Prostate gland (tissue), 2 donors: ENCODE measurements at regions not wholly inside any gene's neighbourhood (a gene's known extent, or its start where the extent isn't known, plus 50 kb on each side); places are given as distances from the start of the nearest gene placed in this dataset.

Experiments
- DNase-seq: peaks from one replicate; pipeline ENCODE4 v3.0.0-alpha.2; 2019; ENCODE audit warnings: low spot score
- H3K27ac ChIP-seq, 2 donors: fragments of 200-600 bp; sonication (generic); 2 replicates each; pipeline ENCODE4 v1.5.1; 2017 to 2019
- H3K27me3 ChIP-seq: fragments of 200-600 bp; sonication (generic); replicated peaks from 2 replicates; pipeline ENCODE4 v1.5.1; 2019; ENCODE audit not compliant: insufficient read depth
- H3K36me3 ChIP-seq, 2 donors: fragments of 200-600 bp; sonication (generic); 1 replicate in 1 of 2; 2 replicates in 1 of 2; pipeline versions ENCODE4 v1.5.1 to v1.8.1; 2017 to 2019
- H3K4me1 ChIP-seq: fragments of 200-600 bp; sonication (generic); replicated peaks from 2 replicates; pipeline ENCODE4 v1.5.1; 2019
- H3K4me3 ChIP-seq, 2 donors: fragments of 200-600 bp; sonication (generic); 2 replicates each; pipeline ENCODE4 v1.5.1; 2017 to 2019
- H3K9me3 ChIP-seq: fragments of 200-600 bp; sonication (generic); 2 replicates; pipeline ENCODE4 v1.5.1; 2017
- POLR2A ChIP-seq: fragments of 450-650 bp; IDR thresholded peaks from one replicate; pipeline ENCODE4 v1.6.1; 2016; ENCODE audit warnings: antibody characterized with exemption, mild to moderate bottlenecking
- POLR2AphosphoS5 ChIP-seq: sonication (generic); formaldehyde crosslinking; IDR thresholded peaks from one replicate; pipeline ENCODE4 v1.6.1; 2017; ENCODE audit warnings: antibody characterized with exemption
- WGBS: methylation state at CpG from one replicate; pipeline ENCODE4 v1.1.5; 2018; 5-methylcytosine and 5-hydroxymethylcytosine counted together
- intact Hi-C: fragments of 100-400 bp; cut with DNase I; formaldehyde crosslinking; loops from one replicate; pipeline ENCODE4 v1.14.2; 2022
- TF ChIP-seq, protein P1 (sequence below), 4 experiments: fragments of 200-600 bp in 2 of 4; fragments of 450-650 bp in 2 of 4; sonication (generic) in 2 of 4; IDR thresholded peaks; 1 replicate in 3 of 4; 2 replicates in 1 of 4; pipeline ENCODE4 v1.5.1; 2016 to 2019; ENCODE audit warnings: antibody characterized with exemption in 4 of 4, mild to moderate bottlenecking in 2 of 4, moderate library complexity in 2 of 4

DNA sequence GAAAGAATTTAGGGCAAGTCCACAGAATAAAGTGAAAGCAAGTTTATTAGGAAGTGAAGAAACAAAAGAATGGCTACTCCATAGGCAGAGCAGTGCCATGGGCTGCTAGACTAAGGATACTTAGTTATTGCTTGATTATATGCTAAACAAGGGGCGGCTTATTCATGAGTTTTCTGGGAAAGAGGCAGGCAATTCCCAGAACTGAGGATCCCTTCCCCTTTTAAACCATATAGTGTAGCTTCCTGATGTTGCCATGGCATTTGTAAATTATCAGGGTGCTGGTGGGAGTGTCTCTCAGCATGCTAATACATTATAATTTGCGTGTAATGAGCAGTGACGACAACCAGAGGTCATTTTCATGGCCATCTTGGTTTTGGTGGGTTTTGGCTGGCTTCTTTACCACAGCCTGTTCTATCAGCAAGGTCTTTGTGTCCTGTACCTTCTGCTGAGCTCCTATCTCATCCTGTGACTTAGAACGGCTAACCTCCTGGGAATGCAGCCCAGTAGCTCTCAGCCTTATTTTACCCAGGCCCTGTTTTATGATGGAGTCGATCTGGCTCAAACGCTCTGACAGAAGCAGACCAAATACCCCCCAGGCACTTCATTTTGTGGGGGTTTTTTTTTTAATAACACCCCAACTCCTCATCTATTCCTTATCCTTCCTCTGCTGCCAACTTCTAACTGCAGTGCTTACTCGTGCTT lies 103.0 kb upstream of the RARB start:
- intact Hi-C loops = no loop called here
- H3K36me3 ChIP-seq = no peaks in the 10 kb centered on the region
- WGBS = 86% methylated on average over 7 of the region's 7 CpGs
- H3K4me1 ChIP-seq = no peaks in the 10 kb centered on the region
- no peak overlapping the region for H3K27ac ChIP-seq
- H3K9me3 ChIP-seq = no peaks in the 10 kb centered on the region
- no peak for DNase-seq
- H3K4me3 ChIP-seq = no peak overlapping the region
- no peaks in the 10 kb centered on the region for H3K27me3 ChIP-seq
- TF ChIP-seq POLR2A = no peak
- TF ChIP-seq POLR2AphosphoS5 = no peak
- TF ChIP-seq, protein P1, sequence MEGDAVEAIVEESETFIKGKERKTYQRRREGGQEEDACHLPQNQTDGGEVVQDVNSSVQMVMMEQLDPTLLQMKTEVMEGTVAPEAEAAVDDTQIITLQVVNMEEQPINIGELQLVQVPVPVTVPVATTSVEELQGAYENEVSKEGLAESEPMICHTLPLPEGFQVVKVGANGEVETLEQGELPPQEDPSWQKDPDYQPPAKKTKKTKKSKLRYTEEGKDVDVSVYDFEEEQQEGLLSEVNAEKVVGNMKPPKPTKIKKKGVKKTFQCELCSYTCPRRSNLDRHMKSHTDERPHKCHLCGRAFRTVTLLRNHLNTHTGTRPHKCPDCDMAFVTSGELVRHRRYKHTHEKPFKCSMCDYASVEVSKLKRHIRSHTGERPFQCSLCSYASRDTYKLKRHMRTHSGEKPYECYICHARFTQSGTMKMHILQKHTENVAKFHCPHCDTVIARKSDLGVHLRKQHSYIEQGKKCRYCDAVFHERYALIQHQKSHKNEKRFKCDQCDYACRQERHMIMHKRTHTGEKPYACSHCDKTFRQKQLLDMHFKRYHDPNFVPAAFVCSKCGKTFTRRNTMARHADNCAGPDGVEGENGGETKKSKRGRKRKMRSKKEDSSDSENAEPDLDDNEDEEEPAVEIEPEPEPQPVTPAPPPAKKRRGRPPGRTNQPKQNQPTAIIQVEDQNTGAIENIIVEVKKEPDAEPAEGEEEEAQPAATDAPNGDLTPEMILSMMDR (IDR thresholded peaks at IDR 0.05) = no peak

DNA sequence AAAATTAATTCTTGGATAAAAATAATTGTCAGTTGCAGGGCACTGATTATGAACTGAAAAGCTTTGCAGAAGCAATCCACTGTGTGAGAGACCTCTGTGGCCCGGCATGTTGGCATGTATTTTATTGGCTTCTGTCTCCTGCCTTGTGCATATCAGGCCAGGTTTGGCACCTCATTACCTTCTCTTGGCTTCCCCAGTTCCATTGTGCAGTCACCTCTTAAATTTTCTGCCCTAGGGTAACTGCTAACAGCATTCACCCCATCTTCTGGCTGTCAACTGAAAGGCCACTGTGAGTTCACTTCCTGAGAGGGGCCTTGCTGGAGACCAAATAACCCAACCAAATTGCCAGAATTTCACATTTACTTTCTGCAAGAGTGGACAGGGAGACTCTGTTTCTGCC lies 92.7 kb upstream of the RARB start:
- Histone ChIP-seq H3K27me3 (no peaks in the 10 kb centered on the region), H3K4me1 (no peaks in the 10 kb centered on the region), H3K36me3 (no peaks in the 10 kb centered on the region), H3K9me3 (no peaks in the 10 kb centered on the region), H3K4me3 (no peak overlapping the region), H3K27ac (no peak overlapping the region)
- no peak for TF ChIP-seq POLR2A
- TF ChIP-seq, protein P1 (IDR thresholded peaks at IDR 0.05) = no peak
- TF ChIP-seq POLR2AphosphoS5 = no peak
- DNase-seq = no peak
- intact Hi-C loops = no loop called here
- 33% methylated on average over 1 of the region's 1 CpG for whole genome bisulfite sequencing

GRCh38 chr3:25338158-25338725 lies 89.8 kb upstream of the RARB start:
- H3K36me3 ChIP-seq = no peaks in the 10 kb centered on the region
- TF ChIP-seq POLR2AphosphoS5 (no peak), POLR2A (no peak)
- TF ChIP-seq, protein P1 (IDR thresholded peaks at IDR 0.05) = no peak
- 31% methylated on average over 1 of the region's 1 CpG for WGBS
- H3K4me3 ChIP-seq = no peak overlapping the region
- DNase-seq = no peak
- intact Hi-C loops = no loop called here
- no peaks in the 10 kb centered on the region for H3K27me3 ChIP-seq
- H3K4me1 ChIP-seq = no peaks in the 10 kb centered on the region
- H3K27ac ChIP-seq = no peak overlapping the region
- no peaks in the 10 kb centered on the region for H3K9me3 ChIP-seq

GRCh38 chr3:25339225-25339624 lies 88.8 kb upstream of the RARB start:
- Histone ChIP-seq H3K36me3 (no peaks in the 10 kb centered on the region), H3K4me1 (no peaks in the 10 kb centered on the region), H3K27me3 (no peaks in the 10 kb centered on the region), H3K27ac (no peak overlapping the region), H3K9me3 (no peaks in the 10 kb centered on the region), H3K4me3 (no peak overlapping the region)
- no peak for DNase-seq
- intact Hi-C loops = no loop called here
- WGBS = 90% methylated on average over 9 of the region's 9 CpGs
- TF ChIP-seq, protein P1 (IDR thresholded peaks at IDR 0.05) = no peak
- TF ChIP-seq POLR2AphosphoS5 (no peak), POLR2A (no peak)

DNA sequence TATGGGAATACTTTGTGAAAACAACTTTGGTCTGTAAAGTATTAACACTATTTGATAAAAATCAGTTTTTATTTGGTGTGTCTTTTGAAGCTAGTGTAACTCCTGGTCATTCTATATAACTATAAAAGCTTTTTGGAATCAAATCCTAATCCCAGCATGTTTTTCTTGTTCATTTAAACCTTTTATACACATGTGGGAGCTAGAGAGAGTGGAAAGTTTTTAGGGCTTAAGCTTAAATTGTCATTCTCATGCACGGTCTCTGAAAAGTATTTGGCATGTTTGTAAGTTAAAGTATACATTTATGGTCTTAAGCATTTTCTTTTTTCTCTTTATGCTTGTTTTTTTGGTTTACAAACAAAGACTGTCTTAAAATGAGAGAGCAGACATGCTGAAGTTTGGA lies 83.4 kb upstream of the RARB start:
- Histone ChIP-seq H3K4me3 (no peak overlapping the region), H3K27ac (no peak overlapping the region), H3K27me3 (no peaks in the 10 kb centered on the region), H3K36me3 (no peaks in the 10 kb centered on the region), H3K9me3 (no peaks in the 10 kb centered on the region), H3K4me1 (no peaks in the 10 kb centered on the region)
- 51% methylated on average over 1 of the region's 1 CpG for WGBS
- no peak for TF ChIP-seq POLR2A
- TF ChIP-seq, protein P1 (IDR thresholded peaks at IDR 0.05) = no peak
- TF ChIP-seq POLR2AphosphoS5 = no peak
- intact Hi-C loops = no loop called here
- DNase-seq = no peak
